ENCODE measurements at regions not wholly inside any gene's neighbourhood (a gene's known extent, or its start where the extent isn't known, plus 50 kb on each side); places are given as distances from the start of the nearest gene placed in this dataset.

DNA sequence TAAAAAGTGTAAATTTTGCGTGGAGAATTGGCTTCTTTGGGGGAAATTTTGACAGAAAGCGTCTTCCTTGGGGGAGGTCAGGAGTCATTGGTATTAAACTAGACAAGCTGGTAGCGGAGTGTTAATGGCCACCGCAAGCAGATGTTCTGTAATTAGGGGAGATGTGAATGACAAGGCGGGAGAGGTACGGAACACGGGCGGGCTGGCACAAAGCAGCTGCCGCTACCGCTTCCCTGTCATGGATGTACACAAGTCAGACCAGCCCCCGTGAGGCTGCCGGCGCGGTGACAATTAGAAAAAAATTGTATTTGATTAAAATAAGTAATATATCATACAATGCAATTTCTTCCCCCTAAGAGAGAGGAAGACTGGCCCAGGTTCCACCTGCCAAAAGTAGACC, 501.6 kb downstream of the VRK1 start:
- TF ChIP-seq SUZ12 (IDR thresholded peaks at IDR 0.05; ENCODE audit: extremely low read depth, insufficient read depth, insufficient read length) (no peak), ZNF274 (IDR thresholded peaks at IDR 0.05; ENCODE audit: low read depth, low read length) (no peak)
